ENCODE measurements at regions not wholly inside any gene's neighbourhood (a gene's known extent, or its start where the extent isn't known, plus 50 kb on each side); places are given as distances from the start of the nearest gene placed in this dataset.

DNA sequence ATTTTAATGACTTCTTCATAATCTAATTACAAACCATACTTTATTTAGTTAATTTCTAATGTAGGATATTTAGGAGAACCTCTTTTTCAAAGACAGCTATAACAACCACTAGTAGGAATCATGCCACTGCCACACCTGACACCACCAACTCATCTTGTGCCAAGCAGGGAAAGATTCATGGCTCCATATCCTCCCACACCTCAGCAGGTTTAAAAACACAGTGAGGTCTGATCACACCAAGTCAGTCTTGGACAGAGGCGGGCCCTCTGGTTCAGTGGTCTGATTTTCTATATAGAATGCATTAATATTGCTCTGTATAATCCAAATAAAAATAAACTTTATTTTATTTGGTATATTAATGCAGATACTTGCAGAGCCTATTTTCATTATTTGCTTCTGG is 227.7 kb upstream of the TTC29 start:
- DNase-seq (ENCODE audit: low spot score in 2 of 2), result no peak
- 94 to 97% methylated on average over 1 of the region's 1 CpG for WGBS, 2 donors
- no peak overlapping the region for H3K4me3 ChIP-seq (ENCODE audit: low read depth, poor library complexity, severe bottlenecking)
- intact Hi-C loops (cut with DNase I; ENCODE audit: low total_unique reads), result no loop called here
- no peak for TF ChIP-seq CTCF (IDR thresholded peaks at IDR 0.05)
- no peak for TF ChIP-seq POLR2A (IDR thresholded peaks at IDR 0.05)

DNA sequence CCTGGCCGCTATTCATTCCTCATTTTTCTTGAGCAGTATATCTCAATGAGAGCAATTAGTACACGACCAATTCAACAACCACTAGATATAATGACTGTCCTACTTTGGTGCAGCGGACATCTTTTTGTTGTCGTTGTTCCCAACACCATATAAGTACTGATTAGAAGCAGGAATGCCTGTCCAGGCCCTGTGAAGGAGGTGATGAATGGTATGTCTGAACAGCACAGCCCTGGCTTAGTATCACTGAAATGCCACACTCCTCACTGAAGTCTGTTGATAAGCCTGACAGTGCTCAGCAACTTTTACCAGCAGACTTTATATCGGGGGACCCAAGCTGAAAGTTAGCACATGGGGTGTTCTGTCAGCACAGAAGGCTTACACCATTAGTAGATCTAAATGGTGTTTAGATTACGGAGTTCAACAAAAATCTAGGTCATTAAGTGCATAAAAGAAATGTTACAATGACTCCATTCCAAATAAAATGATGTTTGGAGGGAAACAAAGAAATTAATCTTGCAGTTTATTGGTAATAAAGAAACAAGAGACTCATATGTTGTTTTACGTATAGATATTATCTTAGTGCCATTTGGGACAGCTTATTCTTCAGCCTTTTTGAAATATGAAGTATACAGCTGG is 228.3 kb upstream of the TTC29 start:
- intact Hi-C loops (cut with DNase I; ENCODE audit: low total_unique reads), result no loop called here

GRCh38 chr4:147174591-147174990 is 228.9 kb upstream of the TTC29 start:
- intact Hi-C loops (cut with DNase I; ENCODE audit: low total_unique reads), result no loop called here
- H3K4me3 ChIP-seq (ENCODE audit: low read depth, poor library complexity, severe bottlenecking), result no peak overlapping the region
- DNase-seq (ENCODE audit: low spot score in 2 of 2), result no peak
- WGBS, 2 donors, result 64 to 68% methylated on average over 1 of the region's 1 CpG
- TF ChIP-seq CTCF (IDR thresholded peaks at IDR 0.05), result no peak
- no peak for TF ChIP-seq POLR2A (IDR thresholded peaks at IDR 0.05)

More for the DNA sequence above, 228.3 kb upstream of the TTC29 start:
- no peak overlapping the region for H3K4me3 ChIP-seq (ENCODE audit: low read depth, poor library complexity, severe bottlenecking)
- 70 to 83% methylated on average over 7 of the region's 7 CpGs for WGBS, 2 donors
- TF ChIP-seq POLR2A (IDR thresholded peaks at IDR 0.05), result no peak
- no peak for TF ChIP-seq CTCF (IDR thresholded peaks at IDR 0.05)
- DNase-seq (ENCODE audit: low spot score in 2 of 2), result no peak

GRCh38 chr4:147175460-147176025 is 229.9 kb upstream of the TTC29 start:
- DNase-seq (ENCODE audit: low spot score in 2 of 2), result no peak
- H3K4me3 ChIP-seq (ENCODE audit: low read depth, poor library complexity, severe bottlenecking), result no peak overlapping the region
- 91 to 92% methylated on average over 1 of the region's 1 CpG for WGBS, 2 donors
- intact Hi-C loops (cut with DNase I; ENCODE audit: low total_unique reads), result no loop called here
- TF ChIP-seq POLR2A (IDR thresholded peaks at IDR 0.05) (no peak), CTCF (IDR thresholded peaks at IDR 0.05) (no peak)

- TF ChIP-seq CTCF (IDR thresholded peaks at IDR 0.05) (no peak), POLR2A (IDR thresholded peaks at IDR 0.05) (no peak)
- no peak for DNase-seq (ENCODE audit: low spot score in 2 of 2)
- 69 to 81% methylated on average over 2 of the region's 2 CpGs for WGBS, 2 donors
- intact Hi-C loops (cut with DNase I; ENCODE audit: low total_unique reads), result no loop called here
- H3K4me3 ChIP-seq (ENCODE audit: low read depth, poor library complexity, severe bottlenecking), result no peak overlapping the region
Observed at GRCh38 chr4:147182041-147182440, 236.4 kb upstream of the TTC29 start.

- intact Hi-C loops (cut with DNase I; ENCODE audit: low total_unique reads), result no loop called here
- no peak for DNase-seq (ENCODE audit: low spot score in 2 of 2)
- no peak overlapping the region for H3K4me3 ChIP-seq (ENCODE audit: low read depth, poor library complexity, severe bottlenecking)
- TF ChIP-seq CTCF (IDR thresholded peaks at IDR 0.05) (no peak), POLR2A (IDR thresholded peaks at IDR 0.05) (no peak)
Observed at GRCh38 chr4:147192679-147193078, 247.0 kb upstream of the TTC29 start.
